Daoy (cell line): ENCODE measurements at regions not wholly inside any gene's neighbourhood (a gene's known extent, or its start where the extent isn't known, plus 50 kb on each side); places are given as distances from the start of the nearest gene placed in this dataset.

Experiments
- DNase-seq: peaks from one replicate; pipeline ENCODE4 v3.0.0-alpha.2; 2015; ENCODE audit warnings: low read depth

DNA sequence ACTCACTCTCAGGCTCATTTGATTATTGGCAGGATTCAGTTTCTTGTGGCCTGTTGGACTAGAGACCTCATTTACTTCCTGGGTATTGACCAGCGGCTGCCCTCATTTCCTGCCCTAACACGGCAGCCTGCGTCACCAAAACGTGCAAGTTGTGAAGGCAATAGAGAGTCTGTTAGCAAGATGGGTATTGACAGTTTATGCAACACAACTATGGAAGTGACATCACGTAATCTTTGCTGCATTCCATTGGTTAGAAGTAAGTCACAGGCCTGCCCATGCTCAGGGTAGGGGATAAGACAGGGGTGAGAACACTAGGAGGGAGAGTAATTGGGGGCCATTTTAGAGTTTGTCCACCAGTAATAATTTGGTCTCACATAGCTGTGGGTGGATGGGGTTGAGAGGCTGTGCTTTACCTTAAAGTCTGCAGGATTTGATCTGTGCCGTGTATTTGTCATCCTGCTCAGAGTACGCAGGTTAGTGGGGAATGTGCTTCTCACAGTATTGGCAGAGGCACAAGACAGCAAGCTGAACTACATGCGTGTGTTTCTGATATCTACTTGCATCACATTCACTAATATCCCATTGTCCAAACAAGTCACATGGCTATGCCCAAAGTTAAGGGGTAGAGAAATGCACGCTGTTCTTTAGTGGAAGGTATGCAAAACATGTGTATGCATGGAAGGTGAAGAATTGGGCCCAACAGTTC is 83.3 kb downstream of the EDEM1 start:
- no peak for DNase-seq

DNA sequence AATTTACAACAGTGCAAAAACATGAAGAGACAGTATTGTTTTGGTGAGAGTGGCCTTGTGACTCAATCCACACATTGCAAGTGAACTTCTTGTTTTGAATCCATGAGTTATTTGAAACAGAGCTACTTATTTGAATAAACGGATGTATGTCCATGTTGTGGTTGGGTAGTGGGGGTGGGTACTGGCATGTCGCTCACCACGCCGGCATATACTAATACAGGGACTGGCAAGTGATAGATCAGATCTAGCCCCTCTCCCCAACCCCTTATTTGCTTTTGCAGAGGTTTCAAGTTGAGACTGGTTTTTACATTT is 83.8 kb downstream of the EDEM1 start:
- no peak for DNase-seq

DNA sequence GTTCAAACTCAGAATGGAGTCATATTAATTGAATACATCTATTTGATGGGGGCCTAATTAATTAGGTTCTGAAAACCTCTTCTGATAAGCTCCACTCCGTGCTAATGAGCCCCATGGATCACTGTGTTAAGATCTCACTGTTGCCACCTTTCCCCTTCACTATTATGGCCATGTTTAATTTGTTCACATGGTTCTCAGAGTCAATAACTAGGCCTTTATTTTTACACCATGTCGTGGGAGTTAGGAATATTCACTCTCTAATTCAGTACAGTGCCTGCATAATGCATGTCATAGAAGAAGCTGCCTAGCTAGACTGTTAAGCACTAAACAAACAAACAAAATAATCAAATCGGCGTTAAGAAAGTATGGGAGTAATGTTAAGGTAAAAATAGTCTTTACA is 84.9 kb downstream of the EDEM1 start:
- DNase-seq, result no peak

DNA sequence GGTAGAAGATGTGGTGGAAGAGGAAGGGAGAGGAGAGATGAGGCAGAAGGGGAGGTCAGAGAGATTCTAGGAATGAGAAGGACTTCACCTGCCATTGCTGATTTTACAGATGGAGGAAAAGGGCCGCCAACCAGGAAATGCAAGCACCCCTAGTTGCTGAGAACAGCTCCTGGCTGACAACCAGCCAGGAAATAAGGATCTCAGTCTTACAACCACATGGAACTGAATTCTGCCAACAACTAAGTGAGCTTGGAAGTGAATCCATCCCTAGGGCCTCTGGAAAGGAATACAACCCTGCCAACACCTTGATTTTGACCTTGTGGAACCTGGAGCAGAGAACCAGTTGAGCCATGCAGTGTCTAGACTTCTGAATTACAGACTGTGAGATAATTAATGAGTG is 86.6 kb downstream of the EDEM1 start:
- DNase-seq, result no peak

DNA sequence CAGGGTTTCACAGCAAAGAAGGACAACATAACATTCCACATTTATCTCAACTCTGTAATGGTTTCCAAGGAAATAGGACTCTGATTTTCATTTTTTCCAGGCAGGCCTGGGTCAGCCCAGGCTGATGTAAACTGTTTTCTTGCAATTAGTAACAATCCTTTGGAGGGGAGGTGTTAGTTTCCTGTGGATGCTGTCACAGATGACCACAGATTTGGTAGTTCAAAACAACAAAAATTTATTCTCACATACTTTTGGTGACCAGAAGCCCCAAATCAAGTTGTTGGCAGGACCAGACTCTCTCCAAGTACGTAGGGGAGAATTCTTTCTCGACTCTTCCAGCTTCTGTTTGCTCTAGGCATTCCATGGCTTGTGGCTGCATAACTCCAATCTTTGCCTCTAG is 88.0 kb downstream of the EDEM1 start:
- no peak for DNase-seq

DNA sequence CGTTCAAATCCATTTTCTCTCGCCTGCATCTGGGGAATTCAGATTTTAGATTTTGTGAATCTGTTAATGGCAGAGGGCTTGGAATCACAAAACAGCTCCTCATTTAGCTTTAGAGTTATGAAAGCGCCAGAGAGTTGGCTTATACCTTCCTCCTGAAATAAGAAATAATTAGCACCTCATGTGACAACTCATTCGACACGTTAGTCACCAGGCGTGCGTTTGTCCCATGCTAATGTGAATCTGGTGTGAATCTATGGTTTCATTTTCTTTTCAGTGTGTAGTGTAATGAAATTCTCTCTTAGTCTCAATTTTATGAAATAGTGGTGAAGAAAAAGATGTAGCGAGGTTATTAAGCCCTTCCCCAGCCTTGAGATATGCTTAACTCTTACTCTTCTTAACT is 89.4 kb downstream of the EDEM1 start:
- DNase-seq, result no peak

DNA sequence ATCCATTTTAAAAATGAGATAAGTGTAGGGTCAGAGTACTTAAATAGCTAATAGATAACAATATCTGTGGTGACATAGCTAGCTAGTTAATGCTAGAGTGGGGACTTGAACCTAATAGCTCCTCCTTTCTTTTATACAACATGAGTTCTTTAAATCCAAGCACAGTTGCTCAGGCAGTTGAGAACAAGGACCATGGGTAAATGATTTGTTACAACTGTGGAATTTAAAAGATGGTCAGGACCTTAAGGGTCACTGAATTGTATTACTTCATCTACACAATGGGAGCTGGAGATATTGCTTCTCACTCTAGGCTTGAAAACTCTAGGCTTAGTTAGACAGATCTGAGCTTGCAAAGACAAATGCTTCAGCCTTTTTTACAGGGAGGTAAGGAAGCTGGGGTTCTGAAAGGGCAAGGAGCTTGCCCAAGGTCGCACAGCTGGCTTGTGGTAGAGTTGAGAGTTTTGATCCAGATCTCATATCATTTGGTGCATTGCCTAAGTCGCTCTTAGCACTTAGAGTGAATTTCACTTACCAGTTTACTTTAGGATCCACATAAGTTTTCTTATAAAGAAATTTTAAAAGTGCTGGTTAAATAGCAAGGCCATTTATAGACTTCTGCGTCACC is 90.2 kb downstream of the EDEM1 start:
- DNase-seq, result no peak

DNA sequence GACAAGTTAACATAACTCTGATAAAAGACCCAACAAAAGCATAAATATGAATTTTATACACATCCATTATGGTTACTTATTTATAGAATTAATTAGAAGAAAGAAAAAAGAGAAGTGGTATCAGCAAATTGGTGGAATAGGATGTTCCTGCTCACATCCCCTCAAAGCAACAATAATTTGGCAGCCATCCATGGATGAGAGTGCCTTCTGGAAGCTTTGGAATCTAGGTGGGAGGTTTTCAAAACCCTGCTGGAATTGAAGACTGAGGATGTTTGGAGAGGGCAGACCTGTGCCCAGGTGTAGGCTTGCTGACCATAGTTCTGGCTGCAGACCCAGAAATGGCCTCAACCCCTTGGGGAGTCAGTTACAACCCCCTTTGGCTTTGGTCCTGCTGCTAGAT is 91.2 kb downstream of the EDEM1 start:
- no peak for DNase-seq

DNA sequence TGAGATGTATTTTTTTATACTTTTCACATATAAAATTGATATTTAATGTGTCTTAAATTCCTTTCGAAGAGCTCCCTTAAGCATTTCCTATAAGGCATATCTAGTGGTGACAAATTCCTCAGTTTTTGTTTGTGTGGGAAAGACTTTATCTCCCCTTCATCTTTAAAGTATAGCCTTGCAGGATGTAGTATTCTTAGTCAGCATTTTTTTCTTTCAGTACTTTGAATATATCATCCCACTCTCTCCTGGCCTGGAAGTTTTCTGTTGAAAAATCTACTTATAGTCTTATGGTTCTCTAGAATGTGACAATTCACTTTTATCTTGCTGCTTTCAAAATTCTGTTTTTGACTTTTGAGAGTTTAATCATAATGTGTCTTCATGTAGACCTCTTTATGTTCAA is 95.2 kb downstream of the EDEM1 start:
- no peak for DNase-seq

DNA sequence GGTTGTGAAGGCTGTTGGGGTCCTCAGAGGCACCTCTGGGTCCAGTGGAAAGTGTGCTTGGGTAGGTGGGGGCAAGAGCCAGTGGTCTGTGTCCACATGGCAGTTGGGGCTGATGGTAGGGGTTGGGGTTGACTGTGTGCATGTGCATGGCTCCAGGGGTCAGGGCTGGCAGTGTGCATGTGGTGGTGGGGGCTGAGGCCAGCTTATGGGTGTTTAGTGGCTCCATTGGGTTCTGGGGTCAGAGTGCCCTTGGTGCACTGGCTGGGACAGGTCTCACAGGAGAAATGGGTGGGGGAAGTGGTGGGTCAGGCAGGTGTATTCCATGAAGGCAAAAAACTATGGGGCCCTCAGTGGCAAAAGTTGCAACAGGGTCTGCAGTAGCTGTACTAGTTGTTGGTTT is 97.9 kb downstream of the EDEM1 start:
- no peak for DNase-seq

DNA sequence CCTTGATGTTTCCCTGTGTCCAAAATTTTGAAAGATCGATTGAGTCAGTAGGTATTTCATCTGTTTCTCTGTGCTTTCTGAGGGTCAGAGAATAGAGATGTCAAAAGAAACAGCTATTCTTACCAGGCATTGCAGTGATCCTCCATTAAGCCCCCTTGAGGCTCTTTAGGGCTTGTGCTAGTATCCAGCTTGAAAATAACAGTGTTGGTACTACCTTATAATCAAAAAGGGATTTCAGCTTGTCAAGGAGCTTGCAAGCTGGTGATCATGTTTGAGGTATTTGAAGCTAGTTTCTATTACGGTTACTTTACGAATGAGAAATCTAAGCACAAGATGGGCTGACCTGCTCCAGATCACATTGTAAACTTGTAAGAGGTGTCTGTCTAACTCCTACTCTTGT is 103.4 kb downstream of the EDEM1 start:
- no peak for DNase-seq

DNA sequence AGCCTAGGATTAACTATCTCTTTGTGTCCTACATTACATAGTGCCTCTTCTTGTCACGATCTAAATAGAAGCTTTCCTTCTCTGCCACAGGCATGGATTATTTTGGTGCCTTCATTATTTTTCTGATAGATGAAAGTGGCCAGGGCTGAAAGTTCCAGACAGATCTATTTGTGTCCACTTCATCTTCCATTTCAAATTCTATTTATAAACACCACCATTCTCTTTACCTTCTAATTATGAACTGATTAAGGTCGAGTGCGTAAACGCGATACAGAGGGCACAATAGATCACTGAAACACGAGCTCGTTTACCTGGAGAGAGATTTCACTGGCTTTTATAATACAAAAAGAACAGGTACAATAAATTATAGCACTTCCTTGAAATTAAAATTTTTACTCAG is 105.0 kb downstream of the EDEM1 start:
- no peak for DNase-seq

DNA sequence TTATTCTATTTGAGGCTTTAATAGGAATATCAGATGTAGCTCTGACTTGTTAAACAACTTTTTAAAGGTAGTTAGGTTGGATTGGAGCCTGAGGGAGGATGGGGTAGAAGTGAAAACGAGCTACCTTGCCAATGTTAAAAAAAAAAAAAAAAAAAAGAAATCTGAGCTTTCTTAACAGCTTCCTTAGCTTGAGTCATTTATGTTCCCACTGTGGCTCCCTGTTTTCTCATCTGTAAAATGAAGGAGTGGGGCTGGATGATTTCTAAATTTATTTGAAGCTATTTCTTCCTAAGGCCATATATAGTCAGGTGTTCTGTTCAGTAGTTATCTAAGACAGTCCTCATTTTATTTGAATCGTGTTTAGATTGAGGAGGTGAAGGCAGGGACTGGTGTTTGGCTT is 105.7 kb downstream of the EDEM1 start:
- no peak for DNase-seq

DNA sequence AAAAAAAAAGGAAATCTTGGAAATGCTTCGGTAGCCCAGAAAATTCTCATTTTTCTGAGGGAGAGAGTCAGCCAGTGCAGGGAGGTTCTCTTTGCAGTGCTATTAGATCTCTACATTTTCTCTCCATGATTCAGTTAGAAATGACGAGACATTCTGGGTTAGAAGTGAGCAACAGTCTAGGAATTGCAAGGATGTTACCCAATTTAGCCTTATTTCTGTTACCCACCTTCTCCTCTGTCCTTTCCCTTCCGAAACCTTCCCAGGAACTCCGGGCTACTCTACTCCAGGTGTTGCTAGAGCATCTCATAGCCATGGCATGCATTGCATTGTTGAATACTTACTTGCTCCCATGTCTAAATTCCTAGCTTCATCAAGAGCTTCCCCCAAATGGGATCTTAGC is 106.8 kb downstream of the EDEM1 start:
- DNase-seq, result no peak

DNA sequence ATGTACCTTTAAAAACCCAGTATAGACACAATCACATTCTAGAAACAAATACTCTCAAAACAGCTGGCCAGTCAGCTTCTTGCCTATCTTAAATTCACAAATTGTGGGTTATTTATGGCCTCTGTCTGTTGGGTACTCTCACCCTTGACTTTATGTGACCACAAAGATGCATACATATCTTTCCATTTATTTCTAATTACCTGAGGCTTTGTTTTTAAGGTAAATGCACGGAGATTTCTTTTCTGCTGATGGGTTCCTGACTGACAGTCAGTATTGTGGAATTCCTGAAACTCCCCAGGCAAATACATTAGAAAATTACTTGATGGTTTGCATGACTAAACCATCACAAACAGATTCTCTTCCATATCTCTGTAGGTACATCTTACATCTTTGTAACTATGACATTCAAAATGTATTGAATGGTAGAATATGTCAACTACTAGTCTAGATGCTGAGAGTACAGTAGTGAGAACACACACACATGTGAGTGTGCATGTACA is 107.7 kb downstream of the EDEM1 start:
- no peak for DNase-seq

DNA sequence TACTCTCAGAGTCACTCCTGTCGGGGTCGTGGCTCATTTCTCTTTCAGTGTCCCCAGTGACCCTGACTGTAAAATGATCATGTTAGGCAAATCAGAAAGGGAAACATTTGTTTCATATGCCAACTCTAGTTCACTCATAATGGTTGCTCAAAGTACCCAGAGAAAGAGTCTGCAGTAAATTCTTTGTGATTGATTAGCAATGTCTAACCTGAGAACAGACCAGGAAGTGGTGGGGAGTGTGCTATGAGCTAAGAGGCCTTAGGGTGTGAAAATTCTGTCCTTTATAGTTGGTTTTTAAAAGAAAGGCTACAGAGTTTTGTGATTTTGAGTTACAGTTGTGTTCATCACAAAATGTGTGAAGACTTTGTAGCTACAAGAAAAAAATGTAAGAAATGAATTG is 108.9 kb downstream of the EDEM1 start:
- no peak for DNase-seq

DNA sequence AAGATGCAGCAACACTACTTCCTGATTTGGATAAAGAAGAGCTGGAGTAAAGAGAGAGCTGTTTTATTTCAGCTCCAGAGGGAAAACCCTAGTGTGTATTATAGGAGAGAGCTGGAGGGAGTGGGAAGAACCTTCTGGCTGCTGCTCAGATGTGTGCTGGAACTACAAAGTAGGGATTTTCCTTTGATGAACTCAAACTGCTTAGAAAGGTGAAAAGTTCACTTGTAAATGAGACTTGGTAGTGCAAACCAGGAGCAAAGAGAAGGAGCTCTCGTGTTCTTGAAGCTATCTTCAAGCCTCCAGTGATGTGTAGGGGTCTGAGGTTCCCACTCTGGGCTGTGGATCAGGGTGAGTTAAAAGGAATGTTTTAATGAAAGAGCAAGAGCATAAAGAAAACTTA is 110.4 kb downstream of the EDEM1 start:
- no peak for DNase-seq

DNA sequence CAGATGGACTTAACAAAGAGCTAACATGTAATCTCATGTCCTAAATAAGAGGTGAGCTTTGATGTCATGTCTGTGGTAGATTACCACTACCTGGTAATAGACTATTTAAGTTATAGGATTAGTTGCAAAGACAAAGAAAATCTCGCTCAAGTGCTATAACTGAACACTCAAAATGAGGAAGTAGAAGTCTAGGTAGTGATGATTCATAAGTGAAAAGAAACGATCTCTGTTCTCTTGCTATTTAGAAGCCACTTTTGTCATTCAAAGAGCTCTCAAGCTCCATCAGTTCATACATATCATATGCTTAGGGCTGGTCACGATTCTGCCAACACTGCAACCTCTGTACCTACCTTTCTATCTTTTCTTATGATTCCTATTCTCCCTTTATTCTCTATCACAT is 110.9 kb downstream of the EDEM1 start:
- DNase-seq, result no peak

DNA sequence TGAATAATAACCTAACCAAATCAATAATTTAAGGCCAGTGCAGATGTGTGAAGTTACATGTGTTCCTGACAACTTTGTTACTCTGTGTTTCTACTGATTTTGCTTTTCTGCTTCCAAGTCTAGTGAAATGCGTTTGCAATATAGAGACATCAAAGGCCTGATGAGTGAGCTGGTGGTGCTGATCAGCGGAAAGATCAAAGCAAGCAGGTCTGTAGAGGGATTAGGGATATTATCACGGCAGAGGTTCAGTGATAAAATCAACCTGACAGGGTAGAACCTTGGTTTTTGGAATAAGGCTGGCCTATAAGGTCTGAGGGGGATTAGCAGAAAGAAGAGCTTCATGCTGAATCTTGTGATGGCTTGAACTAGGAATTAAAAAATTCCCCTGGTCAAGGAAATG is 111.7 kb downstream of the EDEM1 start:
- DNase-seq, result no peak

DNA sequence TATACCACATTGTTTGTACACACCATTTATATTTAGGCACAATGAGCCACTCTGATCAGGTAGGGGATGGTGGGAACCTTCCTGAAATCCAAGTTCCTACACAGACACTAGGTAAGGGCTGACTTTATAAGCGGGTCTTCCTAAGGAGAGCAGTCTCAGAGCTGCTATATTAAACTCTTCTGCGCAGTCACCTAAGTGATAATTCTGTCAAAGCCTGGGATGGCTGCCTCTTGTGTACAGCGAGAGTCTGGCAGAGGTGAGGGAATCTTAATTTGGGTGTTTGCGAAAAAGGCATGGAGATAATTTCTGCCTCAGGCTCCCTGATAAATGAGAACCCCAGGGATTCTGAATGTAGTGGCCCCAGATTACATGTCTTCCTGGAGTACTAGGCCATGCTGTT is 113.1 kb downstream of the EDEM1 start:
- DNase-seq, result no peak

DNA sequence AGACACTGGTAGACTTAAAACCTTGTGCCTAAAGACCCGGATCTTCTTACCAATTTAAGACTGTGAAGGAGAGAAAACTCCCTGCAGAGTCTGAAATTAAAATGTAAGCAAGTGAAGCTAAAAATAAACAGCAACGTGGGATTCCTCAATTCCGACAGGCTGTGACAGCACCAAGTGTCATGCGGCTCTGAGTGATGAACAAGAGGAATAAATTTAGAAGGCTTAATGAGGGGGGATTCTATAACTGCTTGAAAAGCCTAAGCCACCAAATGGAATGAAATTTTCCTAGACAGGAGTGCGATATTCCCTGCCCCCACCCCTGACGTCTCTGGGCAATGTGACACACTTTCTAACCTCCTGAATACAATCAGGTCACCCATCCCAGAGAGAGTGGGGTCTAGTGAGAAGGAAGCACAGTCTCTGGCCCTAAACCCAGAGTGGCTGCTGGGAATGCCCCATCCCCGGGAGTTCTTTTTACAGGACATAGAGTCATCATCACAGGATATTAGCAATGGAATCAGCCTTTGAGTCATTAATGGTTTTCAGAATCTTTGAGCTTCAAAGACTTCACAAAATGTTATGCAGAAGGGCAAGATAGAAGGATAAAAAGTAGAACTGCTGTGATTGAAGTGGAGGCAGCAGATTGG is 114.3 kb downstream of the EDEM1 start:
- DNase-seq, result no peak

DNA sequence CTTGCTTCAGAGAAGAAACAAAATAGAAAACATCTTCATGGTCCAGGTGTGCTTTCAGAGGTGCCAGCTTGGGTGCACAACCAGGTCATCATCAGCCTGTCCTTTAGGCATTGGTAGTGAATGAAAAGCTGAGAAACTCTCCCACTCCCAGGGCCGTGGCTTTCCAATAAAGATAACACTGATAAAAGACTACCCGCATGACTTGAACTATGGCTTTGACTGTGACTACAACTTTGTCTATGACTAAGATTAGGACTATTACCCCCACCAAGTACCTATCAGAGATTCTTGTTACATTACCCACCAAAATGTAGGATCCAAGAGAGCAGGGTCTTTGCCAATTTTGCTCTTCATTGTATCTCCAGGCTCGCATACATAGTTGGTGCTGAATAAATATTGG is 115.2 kb downstream of the EDEM1 start:
- DNase-seq, result no peak

DNA sequence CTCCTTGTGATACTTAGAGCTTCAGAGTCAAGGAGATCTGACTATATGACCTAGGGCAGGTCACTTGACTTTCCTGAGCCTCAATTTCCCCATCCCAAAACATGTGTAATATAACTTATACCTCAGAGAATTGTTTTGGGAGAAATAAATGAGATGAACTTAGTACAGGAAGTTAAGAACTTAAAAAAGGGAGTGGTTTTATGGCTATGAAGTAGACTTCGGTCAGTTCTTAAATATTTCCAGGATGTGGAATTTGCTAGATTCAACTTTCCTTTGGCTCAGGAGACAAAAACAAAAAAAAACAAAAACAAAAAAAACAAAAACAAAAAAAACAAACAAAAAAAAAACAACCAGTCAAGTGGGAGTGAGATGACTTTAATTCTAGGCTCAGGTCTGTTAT is 116.7 kb downstream of the EDEM1 start:
- no peak for DNase-seq
